ENCODE measurements at regions not wholly inside any gene's neighbourhood (a gene's known extent, or its start where the extent isn't known, plus 50 kb on each side); places are given as distances from the start of the nearest gene placed in this dataset.

GRCh38 chr14:95388699-95389098 lies 69.0 kb upstream of the CLMN start:
- TF ChIP-seq CSRNP3 (CRISPR knock-in tag; IDR thresholded peaks at IDR 0.05) (no peak), ZC3H10 (CRISPR knock-in tag; IDR thresholded peaks at IDR 0.05) (no peak), ARNTL (CRISPR knock-in tag; IDR thresholded peaks at IDR 0.05; ENCODE audit: borderline replicate concordance, low read depth) (no peak), CREB5 (CRISPR knock-in tag; IDR thresholded peaks at IDR 0.05; ENCODE audit: low read depth) (no peak), ZNF8 (CRISPR knock-in tag; IDR thresholded peaks at IDR 0.05) (no peak), RARB (CRISPR knock-in tag; IDR thresholded peaks at IDR 0.05) (no peak), ESRRG (CRISPR knock-in tag; IDR thresholded peaks at IDR 0.05) (no peak), OSR1 (CRISPR knock-in tag; IDR thresholded peaks at IDR 0.05) (no peak), PATZ1 (CRISPR knock-in tag; IDR thresholded peaks at IDR 0.05; ENCODE audit: borderline replicate concordance) (no peak)
- TF ChIP-seq, protein P1, sequence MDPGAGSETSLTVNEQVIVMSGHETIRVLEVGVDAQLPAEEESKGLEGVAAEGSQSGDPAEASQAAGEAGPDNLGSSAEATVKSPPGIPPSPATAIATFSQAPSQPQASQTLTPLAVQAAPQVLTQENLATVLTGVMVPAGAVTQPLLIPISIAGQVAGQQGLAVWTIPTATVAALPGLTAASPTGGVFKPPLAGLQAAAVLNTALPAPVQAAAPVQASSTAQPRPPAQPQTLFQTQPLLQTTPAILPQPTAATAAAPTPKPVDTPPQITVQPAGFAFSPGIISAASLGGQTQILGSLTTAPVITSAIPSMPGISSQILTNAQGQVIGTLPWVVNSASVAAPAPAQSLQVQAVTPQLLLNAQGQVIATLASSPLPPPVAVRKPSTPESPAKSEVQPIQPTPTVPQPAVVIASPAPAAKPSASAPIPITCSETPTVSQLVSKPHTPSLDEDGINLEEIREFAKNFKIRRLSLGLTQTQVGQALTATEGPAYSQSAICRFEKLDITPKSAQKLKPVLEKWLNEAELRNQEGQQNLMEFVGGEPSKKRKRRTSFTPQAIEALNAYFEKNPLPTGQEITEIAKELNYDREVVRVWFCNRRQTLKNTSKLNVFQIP (CRISPR knock-in tag; IDR thresholded peaks at IDR 0.05; ENCODE audit: borderline replicate concordance, low read depth), result no peak
